Activated CD4-positive, CD25-positive, alpha-beta regulatory T cell treated with anti-CD3 and anti-CD28 coated beads, Interleukin-2, amount 50 U/mL, for 16 hours (primary cell): ENCODE measurements at regions not wholly inside any gene's neighbourhood (a gene's known extent, or its start where the extent isn't known, plus 50 kb on each side); places are given as distances from the start of the nearest gene placed in this dataset.

Source experiments
- DNase-seq: peaks from one replicate; pipeline ENCODE4 v3.0.0-alpha.2; 2020; ENCODE audit warnings: low read depth, low spot score

DNA sequence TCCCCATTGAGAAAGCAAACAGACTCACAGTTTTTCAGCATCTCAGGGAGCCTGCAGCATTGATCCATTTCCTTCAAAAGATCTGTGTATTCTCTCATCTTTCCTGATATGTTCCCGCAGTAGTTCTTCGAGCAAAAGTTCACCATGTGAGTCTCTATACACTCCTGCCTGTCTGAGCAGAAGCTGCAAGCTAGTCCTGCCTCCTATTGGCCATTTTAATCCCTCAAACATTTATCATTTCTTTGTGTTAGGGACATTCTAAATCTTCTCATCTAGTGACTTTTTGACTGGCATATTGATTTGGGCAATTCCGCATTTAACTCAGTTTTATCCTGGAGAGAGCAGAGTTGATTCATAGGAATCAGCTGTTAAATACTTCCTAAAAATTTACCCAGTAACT, 660.4 kb upstream of the KLF12 start:
- DNase-seq, result no peak

DNA sequence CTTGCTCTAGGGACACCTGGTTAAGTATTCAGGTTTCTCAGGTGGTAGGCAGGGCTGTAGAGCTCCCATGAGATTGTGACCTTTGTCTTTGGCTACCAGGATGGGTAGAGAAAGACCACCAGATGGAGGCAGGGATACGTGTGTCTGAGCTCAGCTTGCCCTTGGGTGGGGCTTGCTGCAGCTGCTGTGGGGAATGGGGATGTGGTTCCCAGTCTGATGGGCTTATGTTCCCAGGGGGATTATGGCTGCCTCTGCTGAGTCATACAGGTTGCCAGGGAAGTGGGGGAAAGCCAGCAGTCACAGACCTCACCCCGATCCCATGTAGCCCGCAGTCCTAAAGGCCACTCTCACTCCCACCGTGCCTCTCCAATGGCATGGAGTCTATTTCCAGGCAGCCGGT, 659.9 kb upstream of the KLF12 start:
- no peak for DNase-seq

DNA sequence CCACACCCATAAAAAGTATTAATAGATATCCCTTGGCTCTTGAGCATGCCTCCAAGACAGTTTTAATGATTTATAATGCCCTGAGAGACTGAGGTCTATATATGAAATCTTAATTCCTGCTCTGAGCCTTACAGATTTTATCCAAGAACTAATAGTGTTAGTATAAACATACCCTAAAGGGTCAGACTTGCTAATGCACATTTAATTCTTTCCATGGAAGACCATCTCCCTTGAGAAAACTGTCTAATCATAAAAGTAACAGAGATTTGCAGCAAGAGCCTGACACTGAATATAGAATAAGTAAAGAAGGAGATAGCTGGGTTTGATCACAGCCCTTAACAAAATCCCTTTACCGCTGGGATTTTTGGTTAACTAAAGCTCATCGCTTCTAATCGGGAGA, 650.8 kb upstream of the KLF12 start:
- no peak for DNase-seq

DNA sequence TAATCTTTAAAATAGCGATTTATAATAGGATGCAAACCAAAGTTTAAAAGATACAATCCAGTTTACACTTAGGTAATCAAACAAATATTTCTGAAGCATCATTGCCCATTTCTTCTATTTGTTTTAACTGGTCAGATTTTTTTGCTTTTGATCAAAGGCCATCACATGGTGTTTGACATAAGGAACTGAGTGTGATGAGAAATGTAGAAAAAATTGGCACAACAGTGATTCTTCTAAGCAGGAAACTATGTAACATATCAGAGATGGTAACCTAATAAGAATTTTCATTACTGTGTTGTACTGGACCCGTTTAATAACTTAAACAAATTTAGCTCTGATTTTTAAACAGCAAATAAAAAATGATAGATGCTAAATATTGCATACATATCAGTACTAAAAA, 644.7 kb upstream of the KLF12 start:
- DNase-seq, result no peak

DNA sequence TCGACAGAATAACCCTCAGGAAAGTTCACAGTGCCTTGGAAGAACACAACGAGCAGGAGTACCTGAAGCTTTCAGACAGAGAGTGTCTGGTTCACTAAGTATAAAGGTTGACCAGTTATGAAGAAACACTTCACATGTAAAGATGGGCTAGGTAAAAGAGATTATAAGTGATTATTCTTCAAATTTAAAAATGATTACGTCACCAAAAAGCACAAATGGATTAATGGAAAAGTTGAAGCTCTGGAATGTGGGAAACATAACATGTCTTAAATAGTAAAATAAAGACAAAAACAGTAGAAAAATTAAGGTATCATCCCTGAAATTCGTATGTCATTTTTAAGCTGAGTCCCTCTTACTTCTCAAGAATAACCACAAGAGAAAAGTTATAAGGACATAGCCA, 643.9 kb upstream of the KLF12 start:
- no peak for DNase-seq

DNA sequence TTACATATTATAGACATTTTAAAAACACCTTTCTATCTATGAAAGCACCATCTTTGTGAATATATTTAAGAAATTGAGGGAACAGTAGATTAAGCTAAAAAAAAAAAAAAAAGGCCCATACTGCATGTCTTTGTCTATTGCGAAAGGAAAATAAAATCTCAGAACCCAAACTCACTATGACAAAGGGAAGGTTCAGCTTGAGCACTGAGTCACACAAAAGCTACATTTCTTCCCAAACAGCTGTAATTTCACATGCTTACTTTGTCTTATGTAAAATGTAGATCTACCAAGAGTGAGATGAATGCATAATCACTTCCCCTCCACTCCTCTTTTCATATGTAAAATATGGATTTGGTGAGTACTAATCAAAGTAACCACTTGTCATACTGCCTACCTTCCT, 640.1 kb upstream of the KLF12 start:
- DNase-seq, result no peak

DNA sequence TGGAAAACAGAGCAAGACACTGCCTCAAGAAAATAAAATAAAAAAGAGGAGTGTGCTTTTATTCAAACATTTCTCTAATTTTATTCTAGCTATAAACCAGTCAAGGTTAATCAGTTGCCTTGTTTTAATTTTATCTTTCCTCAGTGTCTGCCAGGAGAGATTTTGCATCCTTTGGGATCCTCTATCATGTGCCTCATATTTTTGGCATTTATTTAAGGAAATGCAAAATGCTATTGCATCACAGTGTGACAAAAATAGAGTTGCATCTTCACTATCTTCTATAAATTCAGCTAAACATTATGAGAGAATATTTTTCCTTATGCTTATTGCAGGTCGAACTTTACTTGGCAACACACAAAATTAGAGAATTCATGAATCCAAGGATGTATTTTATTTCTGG, 639.0 kb upstream of the KLF12 start:
- DNase-seq, result no peak

DNA sequence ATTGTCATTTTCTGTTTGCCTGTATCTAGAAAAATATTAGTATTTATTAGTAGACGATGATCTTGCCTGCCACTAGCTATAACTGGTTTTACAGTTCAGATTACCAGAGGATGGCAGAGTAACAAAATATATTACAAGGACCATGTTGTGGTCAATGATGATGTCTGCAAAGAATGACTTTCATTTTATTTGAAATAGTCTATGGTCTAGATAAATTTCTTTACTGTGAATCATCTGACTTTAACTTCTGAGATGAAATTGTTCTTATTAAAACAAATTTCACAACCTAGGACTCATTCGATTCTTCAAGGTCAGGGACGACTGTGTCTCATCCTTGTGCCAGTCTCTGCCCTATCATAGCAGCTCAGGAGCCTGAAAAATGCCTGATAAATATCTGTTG, 637.8 kb upstream of the KLF12 start:
- no peak for DNase-seq

DNA sequence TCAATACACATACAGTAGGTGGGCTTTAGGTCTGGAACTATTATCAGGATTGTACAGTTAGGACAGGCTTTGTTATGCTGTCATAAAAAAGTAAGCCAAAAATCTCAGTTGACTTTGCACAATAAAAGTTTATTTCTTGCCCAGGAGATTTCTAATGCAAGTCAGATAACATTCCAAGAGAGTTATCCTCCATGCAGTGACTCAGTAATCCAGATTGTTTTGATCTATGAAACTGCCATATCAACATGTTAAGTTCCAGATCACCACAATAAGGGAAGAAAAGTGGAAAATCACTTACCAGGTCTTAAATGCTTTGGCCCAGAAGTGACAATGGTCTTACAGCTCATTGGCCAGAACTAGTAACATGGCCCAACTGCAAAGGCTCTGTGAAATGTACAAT, 636.2 kb upstream of the KLF12 start:
- DNase-seq, result no peak

DNA sequence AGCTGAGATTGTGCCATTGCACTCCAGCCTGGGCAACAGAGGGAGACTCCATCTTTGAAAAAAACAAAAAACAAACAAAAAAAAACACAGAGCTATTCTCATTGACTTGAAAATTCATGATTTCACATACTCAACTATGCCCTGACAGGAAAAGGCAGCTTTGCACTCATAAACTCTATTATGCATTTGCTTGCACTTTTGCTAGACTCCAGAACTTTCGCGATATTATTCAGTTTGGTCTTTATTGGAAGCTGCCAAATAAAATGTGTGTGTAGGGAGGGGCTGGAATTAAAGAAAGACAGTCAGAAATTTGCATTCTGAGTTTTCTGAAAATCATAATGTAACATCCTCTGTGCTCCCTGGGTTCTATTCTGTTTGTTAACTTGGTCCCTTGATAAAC, 635.1 kb upstream of the KLF12 start:
- DNase-seq, result no peak

DNA sequence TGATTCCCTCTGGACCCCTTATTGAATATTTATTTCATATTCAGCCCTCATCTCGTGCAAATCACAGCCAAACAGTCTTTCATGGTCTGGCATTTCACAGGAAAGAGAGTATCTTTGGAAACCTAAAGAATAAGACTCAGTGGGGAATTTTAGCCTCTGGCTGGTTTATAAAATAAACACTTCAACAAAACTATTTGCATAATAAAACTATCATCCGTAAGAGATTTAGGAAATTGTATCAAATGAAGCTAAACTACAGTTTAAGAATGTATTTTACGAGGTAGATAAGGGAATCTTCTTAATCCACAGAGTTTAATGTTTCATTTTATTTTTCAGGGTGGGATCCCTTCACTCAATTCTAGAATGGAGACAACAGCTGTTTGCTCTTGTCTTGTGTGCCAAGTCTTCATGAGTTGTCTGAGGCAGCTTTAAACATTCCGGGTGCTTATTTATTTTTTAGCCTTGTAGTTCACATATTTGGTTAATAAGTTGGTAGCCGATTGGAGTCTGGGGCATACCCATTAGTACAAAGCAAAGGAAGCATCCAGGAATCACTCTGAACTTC, 634.4 kb upstream of the KLF12 start:
- no peak for DNase-seq

DNA sequence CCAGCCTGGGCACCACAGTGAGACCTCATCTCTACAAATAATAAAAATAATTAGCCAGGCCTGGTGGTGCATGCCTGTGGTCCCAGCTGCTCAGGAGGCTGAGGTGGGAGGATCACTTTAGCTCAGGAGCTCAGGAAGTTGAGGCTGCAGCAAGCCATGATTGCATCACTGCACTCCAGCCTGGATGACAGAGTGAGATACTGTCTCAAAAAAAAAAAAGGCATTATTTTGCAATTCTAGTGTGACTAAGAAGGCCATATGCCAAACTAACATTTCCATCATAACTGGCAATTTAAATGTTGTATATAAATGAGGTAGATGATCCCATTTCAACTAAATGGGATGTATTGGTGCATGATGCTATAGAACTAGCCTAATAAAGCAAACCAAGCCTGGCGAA, 632.8 kb upstream of the KLF12 start:
- no peak for DNase-seq

DNA sequence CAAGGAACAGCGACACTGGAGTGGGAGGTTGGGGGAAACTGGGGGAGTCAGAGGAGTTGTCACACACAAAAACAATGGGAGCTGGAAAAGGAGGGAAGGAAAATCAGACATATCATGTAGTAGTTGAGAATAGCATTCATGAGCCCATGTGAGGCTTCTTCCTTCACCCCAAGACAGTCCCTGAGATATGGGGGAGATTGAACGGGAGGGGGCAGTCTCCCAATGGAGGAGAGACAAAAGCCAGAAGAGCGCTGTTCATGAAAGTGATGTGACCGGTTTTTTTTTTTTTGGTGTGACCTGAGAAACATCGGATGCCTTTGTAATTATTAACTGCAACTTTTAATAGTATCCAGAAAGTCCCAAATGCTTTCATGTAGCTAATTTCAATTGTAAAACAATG, 631.8 kb upstream of the KLF12 start:
- DNase-seq, result no peak

DNA sequence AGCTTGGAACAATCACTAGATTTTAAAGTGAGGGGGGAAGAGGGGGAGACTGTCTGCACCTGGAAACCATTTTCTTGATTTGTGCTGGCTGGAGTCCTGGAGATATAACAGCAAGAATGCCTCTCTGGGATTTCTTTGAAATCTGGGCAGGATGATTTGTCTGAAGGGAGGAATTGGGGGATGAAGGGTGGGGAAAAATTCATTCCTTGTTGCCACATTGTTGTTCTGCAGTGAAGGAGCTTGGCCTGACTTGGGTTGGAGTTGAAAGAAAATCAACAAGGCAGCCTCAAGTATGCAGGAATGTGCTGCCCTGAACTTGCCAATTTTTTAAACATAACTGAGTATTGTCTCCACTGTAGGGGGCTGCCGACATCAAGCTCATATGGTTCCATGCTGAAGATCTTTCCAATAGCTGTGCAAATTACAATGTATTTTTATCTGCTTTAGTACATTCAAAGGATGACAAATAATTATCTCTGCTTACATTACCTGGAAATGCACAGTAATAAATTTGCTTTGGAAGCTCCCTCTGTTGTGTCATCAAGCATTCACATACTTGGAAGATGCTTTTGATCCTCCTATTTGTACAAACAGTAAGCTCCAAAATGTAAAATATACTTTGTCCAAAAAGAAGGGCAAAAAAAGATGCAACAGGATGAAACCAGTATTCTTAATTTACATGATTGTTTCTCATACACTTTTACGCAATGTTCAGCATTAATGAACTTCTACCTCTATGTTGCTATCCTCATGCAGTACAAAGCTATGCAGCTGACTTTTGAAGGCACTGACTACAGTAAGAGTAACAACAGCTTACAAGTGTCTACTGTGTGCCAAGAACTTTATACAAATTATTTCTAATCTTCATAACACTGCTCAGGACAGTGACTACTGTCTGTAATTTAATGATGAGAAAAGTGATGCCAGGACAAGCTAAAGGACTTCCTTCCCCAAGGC, 627.9 kb upstream of the KLF12 start:
- no peak for DNase-seq

DNA sequence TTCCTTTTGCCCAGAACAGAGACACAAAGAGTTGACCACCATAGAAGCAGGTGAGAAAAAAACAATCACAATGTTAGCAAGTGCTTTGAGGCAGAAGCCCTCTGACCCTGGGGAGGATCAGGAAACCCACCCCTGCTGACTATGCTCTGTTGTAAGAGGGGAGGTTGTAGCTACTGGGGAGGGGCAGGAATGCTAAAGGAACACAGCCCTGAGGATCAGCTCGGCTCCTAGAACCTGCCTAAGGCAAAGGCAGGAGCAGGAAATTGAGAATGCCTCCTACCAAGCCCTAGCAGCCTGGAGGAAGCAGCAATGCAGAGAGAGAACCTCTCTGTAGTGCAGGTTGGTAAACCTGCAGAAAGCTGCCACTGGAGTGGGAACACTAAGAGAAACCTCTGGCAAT, 624.0 kb upstream of the KLF12 start:
- DNase-seq, result no peak

DNA sequence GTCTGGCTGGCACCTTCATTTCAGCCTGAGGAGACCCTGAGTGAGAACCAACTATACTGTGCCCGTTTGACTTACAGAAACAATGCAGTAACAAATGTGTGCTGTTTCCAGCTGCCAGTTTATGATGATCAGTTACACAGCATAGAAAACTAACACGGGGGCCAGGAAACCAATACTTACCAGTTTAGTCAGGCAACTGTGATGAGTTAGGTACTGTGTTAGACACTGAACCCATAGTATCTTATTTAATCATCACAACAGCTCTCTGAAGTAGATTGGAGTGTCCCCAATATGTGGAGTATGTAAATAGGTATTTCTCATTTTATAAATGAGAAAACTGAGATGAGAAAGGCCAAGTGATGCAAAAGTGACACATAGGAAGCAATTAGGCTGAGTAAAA, 620.9 kb upstream of the KLF12 start:
- DNase-seq, result no peak

DNA sequence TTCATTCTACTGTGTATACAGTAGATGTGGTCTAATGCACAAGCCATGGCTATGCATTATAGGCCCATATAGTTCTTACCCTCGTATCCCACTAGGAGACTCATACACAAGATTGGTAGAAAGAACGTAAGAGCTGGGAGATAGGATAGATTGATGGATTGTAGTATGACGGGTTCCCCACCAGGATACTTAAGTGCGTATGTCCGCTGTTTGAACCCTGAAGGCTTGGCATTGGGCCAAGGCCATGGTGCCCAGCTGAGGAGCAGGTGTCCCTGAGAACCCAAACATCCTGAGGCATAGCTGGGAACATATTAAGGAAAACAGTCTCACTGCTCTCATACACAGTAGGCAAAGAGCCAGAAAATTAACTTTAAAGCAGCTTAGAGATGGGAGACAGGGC, 617.5 kb upstream of the KLF12 start:
- no peak for DNase-seq

DNA sequence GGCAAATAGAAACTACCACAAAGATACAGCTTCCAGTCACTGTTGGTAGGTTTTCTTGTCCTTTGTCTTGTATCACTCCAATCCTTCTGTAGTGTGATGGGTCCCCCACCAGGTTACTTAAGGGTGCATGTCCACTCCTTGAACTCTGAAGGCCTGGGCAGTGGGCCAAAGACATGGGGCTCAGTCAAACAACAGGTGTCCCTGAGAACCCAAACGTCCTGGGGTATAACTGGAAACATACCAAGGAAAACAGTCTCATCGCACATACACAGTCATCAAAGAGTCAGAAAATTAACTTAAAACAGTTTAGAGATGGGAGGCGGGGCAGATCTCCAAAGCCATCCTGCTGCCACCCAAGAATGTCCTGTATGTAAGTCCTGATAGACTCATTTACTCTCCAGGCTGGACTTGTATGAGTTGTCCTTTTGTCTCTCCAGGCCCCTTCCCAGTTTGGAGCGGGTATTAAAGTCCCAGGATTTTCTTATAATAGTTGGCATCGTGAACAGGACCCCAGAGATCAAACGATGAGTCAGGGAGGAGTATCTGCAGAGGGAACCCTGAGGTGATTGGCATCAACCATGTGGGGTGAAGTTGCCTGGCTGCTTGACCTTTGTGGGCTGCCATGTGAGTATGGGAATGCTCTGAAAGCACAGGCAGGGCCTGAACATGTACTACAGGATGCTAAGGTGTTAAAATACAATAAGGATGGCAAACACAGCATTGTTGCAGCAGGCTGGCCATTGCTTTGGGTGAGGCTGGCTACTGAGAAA, 613.2 kb upstream of the KLF12 start:
- DNase-seq, result no peak

DNA sequence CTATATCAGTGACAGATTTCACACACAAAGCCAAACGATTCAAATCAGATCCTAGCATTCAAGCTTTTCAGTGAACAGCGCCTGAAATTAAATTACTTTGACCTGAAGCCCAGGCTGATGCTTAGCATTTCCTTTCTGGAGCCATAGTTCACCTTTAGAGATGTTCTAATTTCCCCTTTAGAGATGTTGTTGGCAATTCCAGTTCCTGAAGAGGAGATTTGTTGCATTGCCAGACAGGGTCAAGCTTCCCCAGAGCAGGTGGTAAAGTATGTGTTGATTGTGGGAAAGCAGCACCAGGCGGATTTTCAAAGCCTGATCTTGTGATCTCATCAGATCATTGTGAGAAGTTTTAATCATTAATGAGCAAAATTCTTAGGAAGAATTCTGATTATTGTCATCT, 609.8 kb upstream of the KLF12 start:
- DNase-seq, result no peak

DNA sequence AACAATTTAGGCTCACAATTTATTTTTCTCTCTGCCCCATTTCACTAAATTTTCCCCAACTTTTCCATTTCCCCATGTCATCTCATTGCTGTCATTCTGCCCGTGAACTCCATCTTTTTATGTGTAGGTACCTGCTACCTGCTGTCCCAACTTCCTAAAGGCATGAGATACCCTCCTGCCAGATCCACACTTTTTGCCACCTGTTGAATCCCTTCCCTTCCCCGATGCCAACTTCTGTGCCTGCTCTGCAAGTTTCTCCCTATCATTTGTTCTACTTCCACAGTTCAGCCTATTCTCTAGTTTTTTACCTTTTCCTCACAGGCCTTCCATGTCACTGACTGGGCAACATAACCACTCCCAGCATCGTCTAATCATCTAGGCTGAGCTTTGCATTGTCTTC, 607.5 kb upstream of the KLF12 start:
- DNase-seq, result no peak

DNA sequence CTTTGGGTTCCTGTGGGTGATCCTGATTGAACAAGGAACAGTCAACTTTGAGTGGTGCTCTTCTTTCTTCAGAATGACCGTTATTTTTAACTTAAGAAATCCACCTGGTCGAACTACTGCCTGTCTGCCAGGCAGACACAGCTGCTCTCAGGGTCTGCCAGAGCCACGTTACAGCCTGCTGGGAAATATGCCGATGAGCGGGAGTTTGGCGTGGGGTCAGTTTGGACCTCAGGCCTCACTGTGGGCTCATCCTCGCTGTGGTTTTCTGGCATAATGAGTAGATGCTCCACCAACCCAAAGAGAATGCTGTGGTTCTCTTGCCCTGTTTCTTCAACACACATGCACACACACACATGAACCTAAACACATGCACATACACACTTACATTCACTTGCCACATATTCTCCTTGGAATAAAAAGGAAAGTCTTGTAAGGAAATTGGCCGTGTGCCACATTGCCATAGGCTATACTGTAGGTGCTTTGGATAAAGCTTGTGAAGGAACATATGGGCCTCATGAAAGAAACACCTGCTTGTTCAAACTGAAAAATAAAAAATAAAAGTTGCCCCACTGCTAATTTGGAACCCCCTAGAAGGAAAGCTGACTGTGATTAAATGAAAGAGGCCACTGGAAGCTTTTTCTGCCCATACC, 598.7 kb upstream of the KLF12 start:
- DNase-seq, result no peak

DNA sequence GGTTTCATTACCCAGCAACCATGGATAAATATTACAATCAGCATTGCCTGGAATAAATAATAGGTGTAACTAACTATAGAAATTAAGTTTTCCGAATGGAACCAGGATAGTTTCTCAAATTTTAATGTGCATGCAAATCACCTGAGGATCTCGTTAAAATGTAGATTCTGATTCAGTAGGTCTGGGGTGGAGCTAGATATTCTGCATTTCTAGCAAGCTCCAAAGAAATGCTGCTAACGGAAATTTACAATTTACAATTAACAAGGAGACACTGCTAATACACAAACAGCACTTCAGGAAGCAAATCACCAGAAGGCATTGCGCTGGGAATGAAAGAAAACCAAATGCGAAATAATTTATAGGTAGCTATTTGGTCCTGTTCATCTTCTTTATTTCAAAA, 597.5 kb upstream of the KLF12 start:
- no peak for DNase-seq
